Keratinocyte (primary cell): ENCODE measurements at regions not wholly inside any gene's neighbourhood (a gene's known extent, or its start where the extent isn't known, plus 50 kb on each side); places are given as distances from the start of the nearest gene placed in this dataset.

Source experiments
- CTCF ChIP-seq, 3 experiments: IDR thresholded peaks in 1 of 3; conservative IDR thresholded peaks in 1 of 3; optimal IDR thresholded peaks in 1 of 3; 2 replicates in 2 of 3; 3 replicates in 1 of 3; pipeline versions ENCODE3 to v1.5.1; 2011; ENCODE audit warnings: low read length in 3 of 3, mild to moderate bottlenecking in 3 of 3, moderate library complexity in 2 of 3, control low read depth in 1 of 3, inconsistent platforms in 1 of 3; ENCODE audit not compliant: insufficient read depth in 2 of 3; ENCODE audit errors: extremely low read depth in 1 of 3
- EZH2 ChIP-seq: IDR thresholded peaks from one replicate; pipeline ENCODE4 v1.6.1; 2012; ENCODE audit warnings: inconsistent platforms, mild to moderate bottlenecking, low read length, moderate library complexity

- TF ChIP-seq CTCF (optimal IDR thresholded peaks at IDR 0.05 in 1 of 3, IDR thresholded peaks at IDR 0.05 in 1 of 3, conservative IDR thresholded peaks at IDR 0.05 in 1 of 3; ENCODE audit: extremely low read depth in 1 of 3, insufficient read depth in 2 of 3, low read length in 3 of 3) (no peak), EZH2 (no peak)
Observed at GRCh38 chr2:194999771-195000170, 657.3 kb upstream of the SLC39A10 start.
